HG03025 (cell line): ENCODE measurements at regions not wholly inside any gene's neighbourhood (a gene's known extent, or its start where the extent isn't known, plus 50 kb on each side); places are given as distances from the start of the nearest gene placed in this dataset.

Experiments used
- ATAC-seq: cut with Tn5 transposase; IDR thresholded peaks from one replicate; pipeline ENCODE4 v1.9.1; 2021; ENCODE audit warnings: mild to moderate bottlenecking, moderate library complexity; ENCODE audit not compliant: unreplicated experiment, low FRiP score

- no peak for ATAC-seq
Measured at GRCh38 chr3:30113906-30114305, 492.5 kb upstream of the TGFBR2 start.

- ATAC-seq = no peak
Measured at GRCh38 chr3:30114918-30115317, 491.5 kb upstream of the TGFBR2 start.

GRCh38 chr3:30122359-30122758 lies 484.0 kb upstream of the TGFBR2 start:
- no peak for ATAC-seq

- no peak for ATAC-seq
Measured at GRCh38 chr3:30123224-30123623, 483.2 kb upstream of the TGFBR2 start.

GRCh38 chr3:30123755-30124154 lies 482.6 kb upstream of the TGFBR2 start:
- no peak for ATAC-seq

GRCh38 chr3:30124435-30125370 lies 481.7 kb upstream of the TGFBR2 start:
- ATAC-seq = no peak

- no peak for ATAC-seq
Measured at GRCh38 chr3:30129765-30130164, 476.6 kb upstream of the TGFBR2 start.

- ATAC-seq = no peak
Measured at GRCh38 chr3:30130391-30130790, 476.0 kb upstream of the TGFBR2 start.

GRCh38 chr3:30131191-30131590 lies 475.2 kb upstream of the TGFBR2 start:
- ATAC-seq = no peak

GRCh38 chr3:30135190-30135589 lies 471.2 kb upstream of the TGFBR2 start:
- no peak for ATAC-seq

GRCh38 chr3:30139283-30139682 lies 467.1 kb upstream of the TGFBR2 start:
- no peak for ATAC-seq

GRCh38 chr3:30140356-30141075 lies 465.9 kb upstream of the TGFBR2 start:
- no peak for ATAC-seq

GRCh38 chr3:30141178-30141581 lies 465.2 kb upstream of the TGFBR2 start:
- ATAC-seq = no peak

- no peak for ATAC-seq
Measured at GRCh38 chr3:30141927-30142326, 464.5 kb upstream of the TGFBR2 start.

- no peak for ATAC-seq
Measured at GRCh38 chr3:30142946-30143345, 463.5 kb upstream of the TGFBR2 start.

- no peak for ATAC-seq
Measured at GRCh38 chr3:30145281-30145680, 461.1 kb upstream of the TGFBR2 start.

- no peak for ATAC-seq
Measured at GRCh38 chr3:30146978-30147377, 459.4 kb upstream of the TGFBR2 start.

GRCh38 chr3:30154853-30155252 lies 451.5 kb upstream of the TGFBR2 start:
- ATAC-seq = no peak

GRCh38 chr3:30155755-30156154 lies 450.6 kb upstream of the TGFBR2 start:
- ATAC-seq = no peak

- no peak for ATAC-seq
Measured at GRCh38 chr3:30156586-30157498, 449.6 kb upstream of the TGFBR2 start.

GRCh38 chr3:30161375-30161774 lies 445.0 kb upstream of the TGFBR2 start:
- no peak for ATAC-seq
